ENCODE measurements at regions not wholly inside any gene's neighbourhood (a gene's known extent, or its start where the extent isn't known, plus 50 kb on each side); places are given as distances from the start of the nearest gene placed in this dataset.
A peak's percentile ranks its signal among the peaks of the same experiment; 100 is the strongest.

DNA sequence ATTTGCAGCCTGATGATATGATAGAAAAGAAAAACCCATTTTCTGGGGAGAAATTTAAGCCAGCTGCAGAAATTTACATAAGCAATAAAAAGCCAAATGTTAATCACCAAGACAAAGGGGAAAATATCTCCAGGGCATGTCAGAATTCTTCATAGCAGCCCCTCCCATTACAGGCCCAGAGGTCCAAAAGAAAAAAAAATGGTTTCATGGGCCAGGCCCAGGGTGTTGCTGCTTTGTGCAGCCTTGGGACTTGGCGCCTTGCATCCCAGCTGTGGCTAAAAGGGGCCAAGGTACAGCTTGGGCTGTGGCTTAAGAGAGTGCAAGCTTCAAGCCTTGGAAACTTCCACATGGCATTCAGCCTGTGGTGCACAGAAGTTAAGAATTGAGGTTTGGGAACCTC is 97.9 kb upstream of the CDX4 start:
- Mint-ChIP-seq H3K27me3 (ENCODE audit: low read depth, unreplicated experiment) (no peaks in the 10 kb centered on the region), H3K9me3 (ENCODE audit: unreplicated experiment) (peaks cover 3% of the 10 kb centered on the region), H3K36me3 (ENCODE audit: low read depth, unreplicated experiment) (no peaks in the 10 kb centered on the region), H3K4me1 (ENCODE audit: low read depth, unreplicated experiment) (no peaks in the 10 kb centered on the region), H3K4me3 (ENCODE audit: unreplicated experiment) (no peak overlapping the region), H3K27ac (ENCODE audit: unreplicated experiment) (no peak overlapping the region)
- no peaks in the 10 kb centered on the region for H4K20me1 ChIP-seq (ENCODE audit: insufficient read depth, low read length)
- H3K27me3 ChIP-seq (ENCODE audit: insufficient read depth, low read length), result no peaks in the 10 kb centered on the region
- DNase-seq (ENCODE audit: low read depth) (no peak), FAIRE-seq (peak; percentile 69)
- no peak overlapping the region for H3K9ac ChIP-seq (ENCODE audit: low read length)
- no peaks in the 10 kb centered on the region for H3K79me2 ChIP-seq (ENCODE audit: insufficient read depth, low read length)
- TF ChIP-seq, protein P1, sequence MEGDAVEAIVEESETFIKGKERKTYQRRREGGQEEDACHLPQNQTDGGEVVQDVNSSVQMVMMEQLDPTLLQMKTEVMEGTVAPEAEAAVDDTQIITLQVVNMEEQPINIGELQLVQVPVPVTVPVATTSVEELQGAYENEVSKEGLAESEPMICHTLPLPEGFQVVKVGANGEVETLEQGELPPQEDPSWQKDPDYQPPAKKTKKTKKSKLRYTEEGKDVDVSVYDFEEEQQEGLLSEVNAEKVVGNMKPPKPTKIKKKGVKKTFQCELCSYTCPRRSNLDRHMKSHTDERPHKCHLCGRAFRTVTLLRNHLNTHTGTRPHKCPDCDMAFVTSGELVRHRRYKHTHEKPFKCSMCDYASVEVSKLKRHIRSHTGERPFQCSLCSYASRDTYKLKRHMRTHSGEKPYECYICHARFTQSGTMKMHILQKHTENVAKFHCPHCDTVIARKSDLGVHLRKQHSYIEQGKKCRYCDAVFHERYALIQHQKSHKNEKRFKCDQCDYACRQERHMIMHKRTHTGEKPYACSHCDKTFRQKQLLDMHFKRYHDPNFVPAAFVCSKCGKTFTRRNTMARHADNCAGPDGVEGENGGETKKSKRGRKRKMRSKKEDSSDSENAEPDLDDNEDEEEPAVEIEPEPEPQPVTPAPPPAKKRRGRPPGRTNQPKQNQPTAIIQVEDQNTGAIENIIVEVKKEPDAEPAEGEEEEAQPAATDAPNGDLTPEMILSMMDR (IDR thresholded peaks at IDR 0.05; ENCODE audit: insufficient read depth, low read depth, low read length), result no peak
- no peak for TF ChIP-seq EZH2 (IDR thresholded peaks at IDR 0.05; ENCODE audit: insufficient read depth, low read length)
- no peak overlapping the region for H2AFZ ChIP-seq (ENCODE audit: low read depth, low read length)
- H3K4me1 ChIP-seq (ENCODE audit: insufficient read depth, low read length), result no peaks in the 10 kb centered on the region
- H3K9me3 ChIP-seq (ENCODE audit: insufficient read depth, low read depth, low read length), result no peaks in the 10 kb centered on the region
- H3K4me3 ChIP-seq (ENCODE audit: insufficient read depth, low read depth, low read length), result no peak overlapping the region
- H3K4me2 ChIP-seq (ENCODE audit: low read length), result no peak overlapping the region
- H3K27ac ChIP-seq (ENCODE audit: low read depth, low read length), result no peak overlapping the region
- no peaks in the 10 kb centered on the region for H3K36me3 ChIP-seq (ENCODE audit: insufficient read depth, low read length)

- H3K4me3 ChIP-seq (ENCODE audit: insufficient read depth, low read depth, low read length), result no peak overlapping the region
- FAIRE-seq (no peak), DNase-seq (ENCODE audit: low read depth) (no peak)
- no peak overlapping the region for H3K9ac ChIP-seq (ENCODE audit: low read length)
- no peak overlapping the region for H3K27ac ChIP-seq (ENCODE audit: low read depth, low read length)
- H3K27ac Mint-ChIP-seq (ENCODE audit: unreplicated experiment), result no peak overlapping the region
- H3K4me2 ChIP-seq (ENCODE audit: low read length), result no peak overlapping the region
- no peak for TF ChIP-seq EZH2 (IDR thresholded peaks at IDR 0.05; ENCODE audit: insufficient read depth, low read length)
- TF ChIP-seq, protein P1 (IDR thresholded peaks at IDR 0.05; ENCODE audit: insufficient read depth, low read depth, low read length), result no peak
- H3K36me3 ChIP-seq (ENCODE audit: insufficient read depth, low read length), result no peaks in the 10 kb centered on the region
- H3K4me1 Mint-ChIP-seq (ENCODE audit: low read depth, unreplicated experiment), result no peaks in the 10 kb centered on the region
- H3K4me1 ChIP-seq (ENCODE audit: insufficient read depth, low read length), result no peaks in the 10 kb centered on the region
- H2AFZ ChIP-seq (ENCODE audit: low read depth, low read length), result no peak overlapping the region
- no peaks in the 10 kb centered on the region for H3K36me3 Mint-ChIP-seq (ENCODE audit: low read depth, unreplicated experiment)
- H3K27me3 Mint-ChIP-seq (ENCODE audit: low read depth, unreplicated experiment), result no peaks in the 10 kb centered on the region
- peaks cover 2% of the 10 kb centered on the region for H3K9me3 Mint-ChIP-seq (ENCODE audit: unreplicated experiment)
- H3K4me3 Mint-ChIP-seq (ENCODE audit: unreplicated experiment), result no peak overlapping the region
- no peaks in the 10 kb centered on the region for H3K79me2 ChIP-seq (ENCODE audit: insufficient read depth, low read length)
- H3K27me3 ChIP-seq (ENCODE audit: insufficient read depth, low read length), result no peaks in the 10 kb centered on the region
- no peaks in the 10 kb centered on the region for H4K20me1 ChIP-seq (ENCODE audit: insufficient read depth, low read length)
- no peaks in the 10 kb centered on the region for H3K9me3 ChIP-seq (ENCODE audit: insufficient read depth, low read depth, low read length)
Measured at GRCh38 chrX:73337366-73337765, 109.5 kb upstream of the CDX4 start.

DNA sequence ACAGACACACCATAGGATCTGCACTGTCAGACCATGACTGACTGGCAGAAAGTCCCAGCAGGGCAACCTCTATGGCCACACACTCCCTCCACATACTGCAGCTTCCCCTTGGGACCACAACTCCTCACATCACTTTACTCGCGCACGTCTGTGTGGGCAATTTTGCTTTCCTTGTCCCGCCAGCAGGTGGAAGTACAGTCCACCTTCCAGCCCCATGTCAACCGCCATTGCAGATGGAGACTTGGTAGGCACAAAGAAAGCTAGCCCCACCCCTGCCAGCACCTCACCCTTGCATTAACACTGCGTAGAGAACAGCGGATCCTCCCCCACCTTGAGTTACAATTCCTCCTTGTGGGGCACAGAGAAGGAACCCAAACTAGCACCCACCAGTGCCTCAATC is 74.4 kb upstream of the NAP1L2 start:
- H2AFZ ChIP-seq (ENCODE audit: low read depth, low read length), result no peak overlapping the region
- H3K4me2 ChIP-seq (ENCODE audit: low read length), result no peak overlapping the region
- Mint-ChIP-seq H3K4me3 (ENCODE audit: unreplicated experiment) (no peak overlapping the region), H3K27ac (ENCODE audit: unreplicated experiment) (no peak overlapping the region), H3K9me3 (ENCODE audit: unreplicated experiment) (peaks cover 2% of the 10 kb centered on the region), H3K27me3 (ENCODE audit: low read depth, unreplicated experiment) (no peaks in the 10 kb centered on the region), H3K36me3 (ENCODE audit: low read depth, unreplicated experiment) (no peaks in the 10 kb centered on the region), H3K4me1 (ENCODE audit: low read depth, unreplicated experiment) (no peaks in the 10 kb centered on the region)
- H3K27ac ChIP-seq (ENCODE audit: low read depth, low read length), result no peak overlapping the region
- no peaks in the 10 kb centered on the region for H3K4me1 ChIP-seq (ENCODE audit: insufficient read depth, low read length)
- no peaks in the 10 kb centered on the region for H3K9me3 ChIP-seq (ENCODE audit: insufficient read depth, low read depth, low read length)
- H3K9ac ChIP-seq (ENCODE audit: low read length), result no peak overlapping the region
- H3K79me2 ChIP-seq (ENCODE audit: insufficient read depth, low read length), result no peaks in the 10 kb centered on the region
- no peaks in the 10 kb centered on the region for H3K27me3 ChIP-seq (ENCODE audit: insufficient read depth, low read length)
- no peak overlapping the region for H3K4me3 ChIP-seq (ENCODE audit: insufficient read depth, low read depth, low read length)
- no peak for DNase-seq (ENCODE audit: low read depth)
- FAIRE-seq, result no peak
- TF ChIP-seq EZH2 (IDR thresholded peaks at IDR 0.05; ENCODE audit: insufficient read depth, low read length), result no peak
- TF ChIP-seq, protein P1 (IDR thresholded peaks at IDR 0.05; ENCODE audit: insufficient read depth, low read depth, low read length), result no peak
- H4K20me1 ChIP-seq (ENCODE audit: insufficient read depth, low read length), result no peaks in the 10 kb centered on the region
- H3K36me3 ChIP-seq (ENCODE audit: insufficient read depth, low read length), result no peaks in the 10 kb centered on the region

Measured in astrocyte (in vitro differentiated cells and primary cell).